ENCODE measurements at regions not wholly inside any gene's neighbourhood (a gene's known extent, or its start where the extent isn't known, plus 50 kb on each side); places are given as distances from the start of the nearest gene placed in this dataset.

GRCh38 chr12:56838621-56839488 lies 75.7 kb downstream of the HSD17B6 start:
- no peak for TF ChIP-seq EP300 (IDR thresholded peaks at IDR 0.05; ENCODE audit: borderline replicate concordance)
- TF ChIP-seq, protein P1, sequence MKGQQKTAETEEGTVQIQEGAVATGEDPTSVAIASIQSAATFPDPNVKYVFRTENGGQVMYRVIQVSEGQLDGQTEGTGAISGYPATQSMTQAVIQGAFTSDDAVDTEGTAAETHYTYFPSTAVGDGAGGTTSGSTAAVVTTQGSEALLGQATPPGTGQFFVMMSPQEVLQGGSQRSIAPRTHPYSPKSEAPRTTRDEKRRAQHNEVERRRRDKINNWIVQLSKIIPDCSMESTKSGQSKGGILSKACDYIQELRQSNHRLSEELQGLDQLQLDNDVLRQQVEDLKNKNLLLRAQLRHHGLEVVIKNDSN (IDR thresholded peaks at IDR 0.05) = no peak
- no peak for TF ChIP-seq YY1 (IDR thresholded peaks at IDR 0.05; ENCODE audit: low read depth)
- no peak for TF ChIP-seq TCF12 (IDR thresholded peaks at IDR 0.05; ENCODE audit: low read depth)
- TF ChIP-seq CREB1 (IDR thresholded peaks at IDR 0.05; ENCODE audit: low read depth) = no peak

Measured in Ishikawa (cell line).